ENCODE measurements at regions not wholly inside any gene's neighbourhood (a gene's known extent, or its start where the extent isn't known, plus 50 kb on each side); places are given as distances from the start of the nearest gene placed in this dataset.

GRCh38 chr2:176686328-176686727 lies 417.1 kb downstream of the MTX2 start:
- no peak for TF ChIP-seq CTCF (IDR thresholded peaks at IDR 0.05; ENCODE audit: insufficient read depth, low read length, missing control alignments)
- ChIA-PET POLR2A (no interaction called here), CTCF (no interaction called here)
- no peak for DNase-seq (ENCODE audit: low read depth, low spot score)
- no peak overlapping the region for H3K4me3 ChIP-seq (ENCODE audit: low read depth, low read length)

GRCh38 chr2:176687342-176687741 lies 418.1 kb downstream of the MTX2 start:
- TF ChIP-seq CTCF (IDR thresholded peaks at IDR 0.05; ENCODE audit: insufficient read depth, low read length, missing control alignments) = no peak
- CTCF ChIA-PET = interaction anchor here (0.6 kb wide), 1 partner anchor 10 kb away, joined by 3 read pairs; no protein-coding TSS in a partner anchor
- no peak overlapping the region for H3K4me3 ChIP-seq (ENCODE audit: low read depth, low read length)
- POLR2A ChIA-PET = no interaction called here
- DNase-seq (ENCODE audit: low read depth, low spot score) = no peak

- CTCF ChIA-PET = interaction anchor here (0.6 to 1.8 kb wide), 2 partner anchors 10 to 34 kb away, joined by 3 read pairs; no protein-coding TSS in a partner anchor
- no peak for TF ChIP-seq CTCF (IDR thresholded peaks at IDR 0.05; ENCODE audit: insufficient read depth, low read length, missing control alignments)
- H3K4me3 ChIP-seq (ENCODE audit: low read depth, low read length) = no peak overlapping the region
- no peak for DNase-seq (ENCODE audit: low read depth, low spot score)
- POLR2A ChIA-PET = no interaction called here
These were observed 418.7 kb downstream of the MTX2 start for GRCh38 chr2:176687944-176688343.

GRCh38 chr2:176689711-176690110 lies 420.5 kb downstream of the MTX2 start:
- no peak overlapping the region for H3K4me3 ChIP-seq (ENCODE audit: low read depth, low read length)
- POLR2A ChIA-PET = no interaction called here
- CTCF ChIA-PET = interaction anchor here (0.6 to 1.8 kb wide), 2 partner anchors 15 to 36 kb away, joined by 3 read pairs; no protein-coding TSS in a partner anchor
- DNase-seq (ENCODE audit: low read depth, low spot score) = no peak
- TF ChIP-seq CTCF (IDR thresholded peaks at IDR 0.05; ENCODE audit: insufficient read depth, low read length, missing control alignments) = no peak

GRCh38 chr2:176691471-176691870 lies 422.2 kb downstream of the MTX2 start:
- ChIA-PET CTCF (no interaction called here), POLR2A (no interaction called here)
- H3K4me3 ChIP-seq (ENCODE audit: low read depth, low read length) = no peak overlapping the region
- no peak for DNase-seq (ENCODE audit: low read depth, low spot score)
- TF ChIP-seq CTCF (IDR thresholded peaks at IDR 0.05; ENCODE audit: insufficient read depth, low read length, missing control alignments) = no peak

GRCh38 chr2:176692533-176692932 lies 423.3 kb downstream of the MTX2 start:
- ChIA-PET CTCF (interaction anchor here (0.8 kb wide), 1 partner anchor 40 kb away, joined by 3 read pairs; no protein-coding TSS in a partner anchor), POLR2A (no interaction called here)
- no peak overlapping the region for H3K4me3 ChIP-seq (ENCODE audit: low read depth, low read length)
- DNase-seq (ENCODE audit: low read depth, low spot score) = no peak
- no peak for TF ChIP-seq CTCF (IDR thresholded peaks at IDR 0.05; ENCODE audit: insufficient read depth, low read length, missing control alignments)

Measured in AG04449 (cell line).